ENCODE measurements at regions not wholly inside any gene's neighbourhood (a gene's known extent, or its start where the extent isn't known, plus 50 kb on each side); places are given as distances from the start of the nearest gene placed in this dataset.

DNA sequence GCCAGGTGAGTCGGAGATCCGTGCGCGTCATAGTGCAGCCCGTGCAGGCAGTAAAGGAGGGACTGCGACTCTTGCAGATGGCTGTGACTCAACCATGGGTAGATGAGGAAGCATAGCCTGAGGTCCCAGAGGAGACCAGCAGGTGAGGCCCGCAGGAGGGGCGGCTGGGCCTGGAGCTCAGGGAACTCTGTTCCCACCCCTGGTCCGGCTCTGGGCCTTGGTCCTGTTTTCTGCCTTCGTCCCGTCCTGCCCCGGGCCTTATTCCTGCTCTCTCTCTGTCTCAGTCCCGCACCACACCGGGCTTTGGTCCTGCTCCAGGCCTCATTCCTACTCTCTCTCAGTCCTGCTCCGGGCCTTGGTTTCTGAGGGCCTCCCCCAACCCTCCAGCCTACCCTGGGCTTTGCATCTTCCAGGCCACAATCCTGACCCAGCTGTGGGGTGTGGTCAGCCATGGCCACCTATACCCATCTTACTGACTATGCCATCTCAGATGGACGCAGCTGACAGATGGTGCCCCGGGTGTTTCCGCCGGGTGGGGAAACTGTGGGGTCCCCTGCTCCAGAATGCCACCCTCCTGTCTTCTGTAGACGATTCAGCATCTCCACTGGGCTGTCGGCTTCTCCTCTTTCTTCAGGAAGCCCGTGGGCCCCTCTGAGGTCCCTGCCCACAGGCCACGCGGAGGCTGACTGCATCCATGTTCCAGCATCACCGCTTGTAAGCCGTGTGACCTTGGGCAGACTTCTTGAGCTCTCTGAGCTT is 1134.1 kb downstream of the BRD1 start:
- no peak for DNase-seq (ENCODE audit: low read depth)

DNA sequence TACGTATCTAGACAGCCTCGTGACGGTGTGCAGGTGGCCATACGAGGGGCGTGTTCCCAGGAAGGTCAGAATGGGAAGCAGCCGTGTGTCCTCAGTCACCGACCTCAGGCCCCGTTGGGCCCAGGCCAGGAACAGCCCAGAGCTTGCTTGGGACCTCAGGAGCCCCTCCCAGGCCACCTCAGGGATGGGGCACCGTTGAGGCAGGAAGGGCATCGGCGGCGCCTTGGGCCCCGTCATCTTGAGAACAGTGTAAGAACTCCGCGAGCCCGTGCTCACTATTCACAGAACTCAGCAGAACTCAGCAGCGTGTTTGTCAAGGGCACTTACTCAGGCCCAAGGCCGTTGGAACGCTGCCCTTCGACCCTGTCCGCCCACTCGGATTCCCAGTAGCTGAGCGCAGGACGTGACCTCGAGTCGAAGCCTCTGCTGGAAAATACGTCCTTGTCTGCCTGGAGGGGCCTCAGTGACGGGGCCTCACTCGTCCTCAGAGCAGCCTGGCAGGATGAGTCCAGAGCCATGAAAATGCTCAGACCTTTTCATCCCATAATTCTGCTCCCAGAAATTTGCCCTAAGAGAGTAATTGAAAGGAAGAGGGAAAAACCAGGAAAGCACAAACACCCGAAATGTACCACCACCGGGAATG is 1134.8 kb downstream of the BRD1 start:
- no peak for DNase-seq (ENCODE audit: low read depth)

DNA sequence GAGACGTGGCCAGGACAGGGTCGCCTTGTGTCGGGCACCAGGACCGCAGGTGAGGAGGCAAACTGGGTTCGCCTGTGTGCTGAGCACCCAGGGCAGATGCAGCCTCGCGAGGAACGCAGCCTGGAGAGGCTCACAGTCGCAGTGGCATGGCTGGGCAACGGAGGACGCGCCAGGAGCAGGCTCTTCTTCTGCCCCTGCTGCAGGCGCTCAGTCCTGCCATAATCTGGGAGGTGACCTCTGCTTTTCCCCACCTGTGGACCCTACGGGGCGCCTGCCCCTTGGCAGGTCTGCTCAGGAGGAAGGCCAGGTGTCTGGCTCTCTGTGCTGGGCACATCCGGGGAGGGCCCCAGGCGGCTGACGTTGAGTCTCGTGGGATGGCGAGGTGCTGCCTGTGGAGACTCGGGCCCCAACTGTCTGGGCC is 1136.2 kb downstream of the BRD1 start:
- DNase-seq (ENCODE audit: low read depth) = no peak

DNA sequence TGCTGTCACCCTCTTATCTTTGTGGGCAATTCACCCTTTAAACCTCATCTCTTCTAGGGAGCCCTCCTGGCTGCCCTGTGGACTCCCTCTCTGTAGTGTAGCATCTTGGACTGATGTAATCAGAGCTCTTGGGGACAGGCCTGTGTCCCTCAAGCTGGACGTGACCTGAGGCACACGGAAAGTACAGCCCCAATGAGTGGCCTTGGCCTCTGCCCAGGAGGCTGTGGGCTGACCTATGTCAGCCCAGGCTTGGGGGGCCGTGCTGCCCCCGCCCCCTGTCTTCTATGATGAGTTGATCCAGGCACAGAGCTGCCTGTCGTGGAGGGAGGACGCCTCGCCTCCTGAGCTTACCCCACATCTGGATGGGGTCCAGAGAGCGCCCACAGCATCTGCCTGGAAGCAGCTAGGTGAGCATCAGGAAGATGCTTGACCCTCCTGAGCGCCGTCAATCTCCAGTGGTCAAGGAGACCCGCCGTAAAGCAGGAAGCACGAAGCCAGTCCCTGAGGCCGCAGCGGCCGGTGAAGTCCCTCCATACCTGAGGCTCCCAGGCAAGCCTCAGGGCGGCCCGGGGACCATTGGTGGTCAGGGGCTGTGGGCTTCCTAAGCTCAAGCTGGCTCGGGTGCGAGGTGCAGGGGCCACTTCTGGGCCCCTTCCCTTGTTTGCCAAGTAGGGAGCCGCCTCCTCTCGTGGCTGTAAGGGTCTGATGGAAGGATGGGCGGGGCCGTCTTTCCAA is 1136.9 kb downstream of the BRD1 start:
- no peak for DNase-seq (ENCODE audit: low read depth)

DNA sequence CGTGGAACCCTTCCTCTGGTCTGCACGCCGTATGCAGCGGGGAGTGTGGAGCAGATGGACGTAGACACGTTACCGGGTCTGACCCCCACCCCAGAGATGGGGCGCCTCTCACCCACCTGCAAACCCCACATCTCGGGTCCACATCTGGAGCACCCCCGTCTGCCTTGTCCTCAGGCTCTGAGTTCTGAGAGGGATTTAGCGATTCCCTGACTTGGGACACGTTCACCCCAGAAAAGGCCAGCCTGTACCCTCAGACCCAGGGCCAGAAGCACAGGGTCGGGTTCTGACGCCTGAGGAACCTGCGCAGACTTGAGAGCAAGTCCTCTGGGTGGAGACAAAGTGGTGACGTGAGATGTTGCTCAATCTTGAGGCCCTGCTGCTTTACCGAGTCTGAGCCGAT is 1138.5 kb downstream of the BRD1 start:
- no peak for DNase-seq (ENCODE audit: low read depth)

- no peak for DNase-seq (ENCODE audit: low read depth)
These were observed 1139.3 kb downstream of the BRD1 start for GRCh38 chr22:48688366-48688765.

- DNase-seq (ENCODE audit: low read depth) = no peak
These were observed 1140.1 kb downstream of the BRD1 start for GRCh38 chr22:48687606-48688005.

GRCh38 chr22:48686694-48687302 is 1140.9 kb downstream of the BRD1 start:
- no peak for DNase-seq (ENCODE audit: low read depth)

DNA sequence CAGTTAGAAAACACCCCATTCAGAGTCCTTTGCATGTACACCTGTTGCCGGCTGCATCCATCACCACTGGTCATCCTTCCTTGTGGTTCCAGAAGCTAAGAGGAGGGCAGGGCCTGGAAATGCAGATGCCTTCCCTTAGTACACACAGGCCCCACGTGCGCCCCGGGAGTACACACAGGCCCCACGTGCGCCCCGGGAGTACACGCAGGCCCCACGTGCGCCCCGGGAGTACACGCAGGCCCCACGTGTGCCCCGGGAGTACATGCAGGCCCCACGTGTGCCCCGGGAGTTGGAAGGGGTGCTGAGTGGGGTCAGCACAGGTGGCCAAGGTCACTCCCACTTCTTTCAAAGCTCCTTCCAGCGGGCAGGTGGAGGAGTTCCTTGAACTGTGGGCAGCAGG is 1141.9 kb downstream of the BRD1 start:
- no peak for DNase-seq (ENCODE audit: low read depth)

DNA sequence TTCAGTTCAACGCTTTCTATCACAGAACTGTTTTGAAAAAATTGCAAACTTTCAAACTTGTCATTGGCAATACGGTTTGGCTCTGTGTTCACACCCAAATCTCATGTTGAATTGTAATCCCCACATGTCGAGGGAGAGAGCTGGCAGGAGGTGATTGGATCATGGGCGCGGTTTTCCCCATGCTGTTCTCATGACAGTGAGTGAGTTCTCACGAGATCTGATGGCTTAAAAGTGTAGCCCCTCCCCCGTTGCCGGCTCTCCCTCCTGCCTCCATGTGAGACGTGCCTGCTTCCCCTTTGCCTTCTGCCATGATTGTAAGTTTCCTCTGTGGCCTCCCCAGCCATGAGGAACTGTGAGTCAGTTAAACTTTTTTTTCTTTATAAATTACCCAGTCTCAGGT is 1144.0 kb downstream of the BRD1 start:
- DNase-seq (ENCODE audit: low read depth) = no peak

- no peak for DNase-seq (ENCODE audit: low read depth)
These were observed 1145.2 kb downstream of the BRD1 start for GRCh38 chr22:48682504-48682903.

DNA sequence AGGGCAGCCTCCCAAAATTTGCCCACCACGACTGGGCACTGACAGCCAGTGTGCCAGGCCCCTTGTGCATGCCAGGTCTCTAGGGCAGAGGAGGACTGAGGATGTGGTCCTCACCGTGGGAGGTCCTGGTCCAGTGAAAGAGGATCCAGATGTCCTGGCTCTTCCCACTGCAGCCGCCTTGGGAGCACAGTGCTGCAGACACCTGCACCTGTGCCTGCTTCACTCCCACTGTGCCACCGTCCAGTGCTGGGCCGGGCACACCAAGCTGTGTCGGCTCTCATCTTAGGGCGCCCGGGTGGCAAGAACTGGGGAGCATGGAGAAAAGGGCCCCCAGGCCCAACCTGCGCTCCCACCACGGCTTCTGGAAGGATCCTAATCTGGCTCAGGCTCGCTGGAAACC is 1147.1 kb downstream of the BRD1 start:
- DNase-seq (ENCODE audit: low read depth) = no peak

GRCh38 chr22:48679656-48680555 is 1147.8 kb downstream of the BRD1 start:
- DNase-seq (ENCODE audit: low read depth) = no peak

- no peak for DNase-seq (ENCODE audit: low read depth)
These were observed 1149.2 kb downstream of the BRD1 start for GRCh38 chr22:48678171-48679135.

DNA sequence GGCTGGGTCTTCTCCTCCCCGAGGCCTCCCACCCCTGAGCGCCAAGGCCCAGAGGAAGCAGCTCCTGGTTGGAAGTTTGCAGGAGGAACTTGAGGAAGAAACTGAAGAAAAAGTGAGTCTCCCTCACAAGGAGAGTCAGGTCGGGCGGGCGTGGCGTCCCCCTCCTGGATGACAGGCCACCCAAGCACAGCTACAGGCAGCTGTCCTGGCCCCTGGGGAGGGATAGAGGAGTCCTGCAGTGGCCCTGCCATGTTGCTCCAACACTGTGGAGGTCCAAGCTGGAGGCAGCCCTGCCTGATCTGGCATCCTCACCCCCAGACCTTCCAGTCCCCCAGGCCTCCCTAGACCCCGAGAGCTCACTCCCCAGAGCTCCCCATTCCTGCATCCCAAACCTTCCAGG is 1150.1 kb downstream of the BRD1 start:
- DNase-seq (ENCODE audit: low read depth) = no peak

- no peak for DNase-seq (ENCODE audit: low read depth)
These were observed 1150.5 kb downstream of the BRD1 start for GRCh38 chr22:48677168-48677520.

GRCh38 chr22:48676266-48677167 is 1151.2 kb downstream of the BRD1 start:
- DNase-seq (ENCODE audit: low read depth) = no peak

DNA sequence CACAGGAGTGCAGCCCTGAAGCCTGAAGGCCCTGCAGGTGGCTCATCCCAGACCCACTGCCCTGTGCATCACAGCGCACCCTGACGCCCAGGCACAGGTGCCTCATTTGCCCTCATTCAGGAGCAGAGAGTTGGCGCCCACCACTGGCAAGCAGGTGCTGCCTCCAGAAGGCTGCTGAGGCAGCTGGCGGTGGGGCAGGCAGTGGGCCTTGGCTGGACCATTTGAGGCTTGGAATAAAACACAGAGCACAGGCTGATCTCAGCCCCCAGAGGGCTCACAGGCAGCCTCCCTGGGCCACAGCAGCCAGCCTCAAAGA is 1151.9 kb downstream of the BRD1 start:
- DNase-seq (ENCODE audit: low read depth) = no peak

DNA sequence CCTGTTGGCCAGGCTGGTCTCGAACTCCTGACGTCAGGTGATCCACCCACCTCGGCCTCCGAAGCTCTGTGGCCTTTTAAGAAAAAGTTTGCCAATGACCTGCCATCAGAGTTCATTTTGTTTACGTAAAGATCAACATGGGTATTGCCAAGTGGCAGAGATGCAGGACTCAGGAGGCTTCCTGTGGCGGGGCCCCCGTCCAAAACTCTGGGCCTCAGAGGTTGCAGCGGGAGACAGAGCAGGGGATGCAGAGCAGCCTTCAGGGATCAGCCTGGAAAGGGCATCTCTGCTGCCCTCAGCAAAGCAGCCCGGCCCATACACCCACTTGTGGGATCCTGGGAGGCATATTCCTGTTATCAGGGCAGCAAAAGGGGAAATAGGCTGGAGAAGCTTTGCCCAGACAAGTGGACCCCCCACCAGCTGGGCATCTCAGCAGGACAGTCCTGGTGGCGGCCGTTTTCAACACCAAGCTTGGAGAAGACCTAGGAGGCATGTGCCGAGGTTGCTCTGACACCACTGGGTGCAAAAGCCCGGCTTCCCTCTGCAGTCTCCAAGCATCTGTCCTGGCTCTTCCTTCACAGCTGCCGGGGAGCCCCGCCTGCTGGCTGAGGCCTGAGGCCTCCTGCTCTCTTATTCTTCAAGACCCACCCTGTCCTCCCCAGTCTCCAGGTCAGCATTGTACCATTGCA is 1152.4 kb downstream of the BRD1 start:
- DNase-seq (ENCODE audit: low read depth) = no peak
